ENCODE measurements at regions not wholly inside any gene's neighbourhood (a gene's known extent, or its start where the extent isn't known, plus 50 kb on each side); places are given as distances from the start of the nearest gene placed in this dataset.
"Not testable (repeated sequence)": the region's sequence is repeated elsewhere in the genome, so short reads cannot be mapped to it uniquely, and the experiment has no call there.

GRCh38 chr11:112706863-112707262 is 254.4 kb upstream of the NCAM1 start:
- H3K4me3 ChIP-seq (ENCODE audit: low read depth, low read length) = no peak overlapping the region
- CTCF ChIA-PET = no interaction called here
- TF ChIP-seq, protein P1, sequence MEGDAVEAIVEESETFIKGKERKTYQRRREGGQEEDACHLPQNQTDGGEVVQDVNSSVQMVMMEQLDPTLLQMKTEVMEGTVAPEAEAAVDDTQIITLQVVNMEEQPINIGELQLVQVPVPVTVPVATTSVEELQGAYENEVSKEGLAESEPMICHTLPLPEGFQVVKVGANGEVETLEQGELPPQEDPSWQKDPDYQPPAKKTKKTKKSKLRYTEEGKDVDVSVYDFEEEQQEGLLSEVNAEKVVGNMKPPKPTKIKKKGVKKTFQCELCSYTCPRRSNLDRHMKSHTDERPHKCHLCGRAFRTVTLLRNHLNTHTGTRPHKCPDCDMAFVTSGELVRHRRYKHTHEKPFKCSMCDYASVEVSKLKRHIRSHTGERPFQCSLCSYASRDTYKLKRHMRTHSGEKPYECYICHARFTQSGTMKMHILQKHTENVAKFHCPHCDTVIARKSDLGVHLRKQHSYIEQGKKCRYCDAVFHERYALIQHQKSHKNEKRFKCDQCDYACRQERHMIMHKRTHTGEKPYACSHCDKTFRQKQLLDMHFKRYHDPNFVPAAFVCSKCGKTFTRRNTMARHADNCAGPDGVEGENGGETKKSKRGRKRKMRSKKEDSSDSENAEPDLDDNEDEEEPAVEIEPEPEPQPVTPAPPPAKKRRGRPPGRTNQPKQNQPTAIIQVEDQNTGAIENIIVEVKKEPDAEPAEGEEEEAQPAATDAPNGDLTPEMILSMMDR (IDR thresholded peaks at IDR 0.05; ENCODE audit: insufficient read depth, low read length, missing control alignments) = no peak
- no peak for DNase-seq (ENCODE audit: low read depth, low spot score)
- POLR2A ChIA-PET = no interaction called here

DNA sequence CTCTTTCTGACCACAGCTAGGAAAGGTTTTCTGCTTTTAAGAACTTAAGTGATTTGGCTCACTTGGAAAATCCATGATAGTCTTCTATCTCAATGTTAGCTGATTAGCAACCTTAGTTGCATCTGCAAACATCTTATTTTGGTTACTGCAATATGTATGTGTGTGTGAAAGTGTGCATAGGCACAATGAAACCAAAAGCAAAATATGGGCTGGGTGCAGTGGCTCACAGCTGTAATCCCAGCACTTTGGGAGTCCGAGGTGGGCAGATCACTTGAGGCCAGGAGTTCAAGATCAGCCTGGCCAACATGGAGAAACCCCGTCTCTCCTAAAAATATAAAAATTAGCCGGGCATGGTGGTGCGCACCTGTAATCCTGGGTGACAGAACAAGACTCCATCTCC is 246.9 kb upstream of the NCAM1 start:
- CTCF ChIA-PET; H3K4me3 ChIP-seq (ENCODE audit: low read depth, low read length); POLR2A ChIA-PET; DNase-seq (ENCODE audit: low read depth, low spot score): not testable (repeated sequence)

GRCh38 chr11:112715056-112715455 is 246.2 kb upstream of the NCAM1 start:
- ChIA-PET CTCF (no interaction called here), POLR2A (no interaction called here)
- no peak for DNase-seq (ENCODE audit: low read depth, low spot score)
- H3K4me3 ChIP-seq (ENCODE audit: low read depth, low read length) = no peak overlapping the region
- TF ChIP-seq, protein P1 (IDR thresholded peaks at IDR 0.05; ENCODE audit: insufficient read depth, low read length, missing control alignments) = no peak

- POLR2A ChIA-PET = no interaction called here
- TF ChIP-seq, protein P1 (IDR thresholded peaks at IDR 0.05; ENCODE audit: insufficient read depth, low read length, missing control alignments) = no peak
- CTCF ChIA-PET = no interaction called here
- no peak for DNase-seq (ENCODE audit: low read depth, low spot score)
- no peak overlapping the region for H3K4me3 ChIP-seq (ENCODE audit: low read depth, low read length)
These were observed 242.7 kb upstream of the NCAM1 start for GRCh38 chr11:112718483-112718882.

- TF ChIP-seq, protein P1 (IDR thresholded peaks at IDR 0.05; ENCODE audit: insufficient read depth, low read length, missing control alignments) = no peak
- DNase-seq (ENCODE audit: low read depth, low spot score) = no peak
- ChIA-PET CTCF (no interaction called here), POLR2A (no interaction called here)
- no peak overlapping the region for H3K4me3 ChIP-seq (ENCODE audit: low read depth, low read length)
These were observed 241.3 kb upstream of the NCAM1 start for GRCh38 chr11:112719736-112720525.

GRCh38 chr11:112722148-112722547 is 239.1 kb upstream of the NCAM1 start:
- no peak overlapping the region for H3K4me3 ChIP-seq (ENCODE audit: low read depth, low read length)
- TF ChIP-seq, protein P1 (IDR thresholded peaks at IDR 0.05; ENCODE audit: insufficient read depth, low read length, missing control alignments) = no peak
- no peak for DNase-seq (ENCODE audit: low read depth, low spot score)
- POLR2A ChIA-PET = no interaction called here
- CTCF ChIA-PET = no interaction called here

DNA sequence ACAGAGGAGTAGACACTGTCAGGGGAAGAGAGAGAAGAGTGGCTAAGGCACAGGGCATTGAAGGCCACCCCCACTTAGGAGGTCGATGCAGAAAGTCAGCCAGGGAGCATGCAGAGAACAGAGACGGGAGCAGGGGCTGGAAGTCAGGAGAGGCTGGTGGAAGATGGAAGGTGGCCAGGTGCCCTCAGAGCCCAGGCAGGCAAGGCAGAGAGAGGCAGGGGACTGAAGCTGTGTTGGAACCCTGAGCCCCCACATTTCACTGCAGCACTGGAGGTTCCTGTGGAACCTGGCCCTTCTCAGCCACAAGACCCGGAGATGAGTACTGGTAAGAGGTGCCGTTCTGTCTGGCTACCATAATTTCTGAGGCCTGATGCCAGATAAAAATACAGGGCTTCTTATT is 238.3 kb upstream of the NCAM1 start:
- no peak overlapping the region for H3K4me3 ChIP-seq (ENCODE audit: low read depth, low read length)
- no peak for DNase-seq (ENCODE audit: low read depth, low spot score)
- TF ChIP-seq, protein P1 (IDR thresholded peaks at IDR 0.05; ENCODE audit: insufficient read depth, low read length, missing control alignments) = no peak
- ChIA-PET CTCF (no interaction called here), POLR2A (no interaction called here)
